AG04450 (cell line): ENCODE measurements at regions not wholly inside any gene's neighbourhood (a gene's known extent, or its start where the extent isn't known, plus 50 kb on each side); places are given as distances from the start of the nearest gene placed in this dataset.
A peak's percentile ranks its signal among the peaks of the same experiment; 100 is the strongest.

Experiments used
- CTCF ChIA-PET: fragments of 300-600, 350-600 bp; formaldehyde crosslinking; extraction: SDS; loops from one replicate; lab custom pipeline; 2022; ENCODE audit warnings: antibody characterized with exemption, inconsistent platforms; lab: Charles Lee
- POLR2A ChIA-PET: fragments of 350-600 bp; formaldehyde crosslinking; extraction: SDS; loops from one replicate; lab custom pipeline; 2021; ENCODE audit warnings: antibody characterized with exemption, inconsistent platforms; lab: Yijun Ruan, JAX
- DNase-seq: peaks from one replicate; pipeline ENCODE4 v3.0.0-alpha.2; 2011; ENCODE audit warnings: low read depth, low spot score
- H3K27ac ChIP-seq: one replicate; pipeline ENCODE4 v1.5.1; 2012; ENCODE audit warnings: low read depth, low read length, control low read depth
- H3K27me3 ChIP-seq: one replicate; pipeline ENCODE4 v1.6.0; 2012; ENCODE audit warnings: low read length; ENCODE audit not compliant: control insufficient read depth, insufficient read depth
- H3K4me3 ChIP-seq: 2 replicates; pipeline ENCODE4 v1.5.1; 2011; ENCODE audit warnings: mild to moderate bottlenecking, low read depth, low read length, control low read depth
- H3K9me3 ChIP-seq: 2 replicates; pipeline ENCODE4 v1.5.1; 2012; ENCODE audit warnings: low read length; ENCODE audit not compliant: control insufficient read depth, insufficient read depth
- CTCF ChIP-seq: IDR thresholded peaks from 2 replicates; pipeline ENCODE4 v1.5.1; 2011; ENCODE audit warnings: low read depth, low read length, control low read depth, inconsistent platforms

- CTCF ChIA-PET: no interaction called here
- H3K27me3 ChIP-seq: no peaks in the 10 kb centered on the region
- no peak for TF ChIP-seq CTCF
- H3K9me3 ChIP-seq: no peaks in the 10 kb centered on the region; the same call in 1 of the 2 replicates
- H3K27ac ChIP-seq: no peak overlapping the region
- POLR2A ChIA-PET: interaction anchor here (0.8 to 1.1 kb wide), 2 partner anchors 10 to 61 kb away, joined by 3 to 10 read pairs; no protein-coding TSS in a partner anchor
- no peak overlapping the region for H3K4me3 ChIP-seq
- no peak for DNase-seq
Observed at GRCh38 chr9:129558063-129558550, 62.8 kb downstream of the C9orf50 start.

GRCh38 chr9:129557192-129558036 is 63.5 kb downstream of the C9orf50 start:
- DNase-seq: no peak
- peak overlapping the region; percentile 73 for H3K27ac ChIP-seq
- TF ChIP-seq CTCF: no peak

GRCh38 chr9:129556491-129557191 is 64.3 kb downstream of the C9orf50 start:
- no peaks in the 10 kb centered on the region; the same call in 1 of the 2 replicates for H3K9me3 ChIP-seq
- H3K27ac ChIP-seq: peak overlapping the region; percentile 73
- DNase-seq: no peak
- ChIA-PET CTCF (no interaction called here), POLR2A (interaction anchor here (0.7 to 1.1 kb wide), 2 partner anchors 54 to 60 kb away, joined by 3 to 10 read pairs; no protein-coding TSS in a partner anchor)
- no peaks in the 10 kb centered on the region for H3K27me3 ChIP-seq
- no peak overlapping the region for H3K4me3 ChIP-seq
- no peak for TF ChIP-seq CTCF

More at GRCh38 chr9:129557192-129558036, 63.5 kb downstream of the C9orf50 start:
- CTCF ChIA-PET: no interaction called here
- POLR2A ChIA-PET: interaction anchor here (0.7 to 1.1 kb wide), 3 partner anchors 11 to 61 kb away, joined by 3 to 10 read pairs (median 3); no protein-coding TSS in a partner anchor
- no peak overlapping the region for H3K4me3 ChIP-seq
- H3K9me3 ChIP-seq: no peaks in the 10 kb centered on the region; the same call in 1 of the 2 replicates
- H3K27me3 ChIP-seq: no peaks in the 10 kb centered on the region

GRCh38 chr9:129555512-129556215 is 65.2 kb downstream of the C9orf50 start:
- DNase-seq: no peak
- Histone ChIP-seq H3K27ac (no peak overlapping the region), H3K9me3 (no peaks in the 10 kb centered on the region; the same call in 1 of the 2 replicates), H3K27me3 (no peaks in the 10 kb centered on the region), H3K4me3 (no peak overlapping the region)
- CTCF ChIA-PET: no interaction called here
- no peak for TF ChIP-seq CTCF
- POLR2A ChIA-PET: interaction anchor here (0.6 kb wide), 1 partner anchor 15 kb away, joined by 3 read pairs; no protein-coding TSS in a partner anchor
